Bronchial epithelial cell (primary cell): ENCODE measurements at regions not wholly inside any gene's neighbourhood (a gene's known extent, or its start where the extent isn't known, plus 50 kb on each side); places are given as distances from the start of the nearest gene placed in this dataset.

Experiments used
- DNase-seq: peaks from one replicate; pipeline ENCODE4 v3.0.0-alpha.2; 2010; ENCODE audit warnings: low read depth
- FAIRE-seq: peaks from 2 replicates; lab custom pipeline; 2011; peaks lifted over from hg19 to GRCh38; lab: Jason Lieb, UNC
- H3K27me3 ChIP-seq: 2 replicates; pipeline ENCODE4 v1.5.1; 2011; ENCODE audit warnings: low read length; ENCODE audit not compliant: control insufficient read depth, insufficient read depth
- H3K36me3 ChIP-seq: 2 replicates; pipeline ENCODE4 v1.5.1; 2011; ENCODE audit warnings: low read length; ENCODE audit not compliant: control insufficient read depth, insufficient read depth
- H3K4me3 ChIP-seq: 2 replicates; pipeline ENCODE4 v1.5.1; 2011; ENCODE audit warnings: mild to moderate bottlenecking, low read depth, low read length, control low read depth
- TF ChIP-seq, protein P1 (sequence below): IDR thresholded peaks from 2 replicates; pipeline ENCODE4 v1.5.1; 2011; ENCODE audit warnings: mild to moderate bottlenecking, moderate library complexity, low read length, control low read depth, inconsistent platforms; ENCODE audit not compliant: insufficient read depth, severe bottlenecking

DNA sequence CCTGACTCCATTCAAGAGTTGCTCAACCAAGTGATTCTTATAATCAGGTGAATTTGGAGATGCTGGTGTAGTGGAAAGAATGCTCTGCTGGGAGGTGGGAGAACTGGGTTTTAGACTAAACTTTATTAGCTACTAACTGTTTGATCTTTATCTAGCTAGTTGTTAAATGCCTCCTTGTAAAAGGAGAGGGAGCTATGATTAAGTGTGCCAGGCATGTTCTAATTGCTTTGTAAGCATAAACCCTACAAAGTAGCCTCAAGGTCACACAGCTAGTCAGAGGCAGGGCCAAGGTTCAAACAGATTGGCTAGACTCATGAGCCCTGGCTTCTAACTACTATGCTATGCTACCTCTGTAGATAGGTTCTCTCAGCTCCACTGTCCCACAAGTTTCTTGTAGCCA is 105.5 kb downstream of the NXPE2 start:
- DNase-seq (no peak), FAIRE-seq (no peak)
- Histone ChIP-seq H3K4me3 (no peak overlapping the region), H3K36me3 (no peaks in the 10 kb centered on the region), H3K27me3 (no peaks in the 10 kb centered on the region)
- TF ChIP-seq, protein P1, sequence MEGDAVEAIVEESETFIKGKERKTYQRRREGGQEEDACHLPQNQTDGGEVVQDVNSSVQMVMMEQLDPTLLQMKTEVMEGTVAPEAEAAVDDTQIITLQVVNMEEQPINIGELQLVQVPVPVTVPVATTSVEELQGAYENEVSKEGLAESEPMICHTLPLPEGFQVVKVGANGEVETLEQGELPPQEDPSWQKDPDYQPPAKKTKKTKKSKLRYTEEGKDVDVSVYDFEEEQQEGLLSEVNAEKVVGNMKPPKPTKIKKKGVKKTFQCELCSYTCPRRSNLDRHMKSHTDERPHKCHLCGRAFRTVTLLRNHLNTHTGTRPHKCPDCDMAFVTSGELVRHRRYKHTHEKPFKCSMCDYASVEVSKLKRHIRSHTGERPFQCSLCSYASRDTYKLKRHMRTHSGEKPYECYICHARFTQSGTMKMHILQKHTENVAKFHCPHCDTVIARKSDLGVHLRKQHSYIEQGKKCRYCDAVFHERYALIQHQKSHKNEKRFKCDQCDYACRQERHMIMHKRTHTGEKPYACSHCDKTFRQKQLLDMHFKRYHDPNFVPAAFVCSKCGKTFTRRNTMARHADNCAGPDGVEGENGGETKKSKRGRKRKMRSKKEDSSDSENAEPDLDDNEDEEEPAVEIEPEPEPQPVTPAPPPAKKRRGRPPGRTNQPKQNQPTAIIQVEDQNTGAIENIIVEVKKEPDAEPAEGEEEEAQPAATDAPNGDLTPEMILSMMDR: no peak

DNA sequence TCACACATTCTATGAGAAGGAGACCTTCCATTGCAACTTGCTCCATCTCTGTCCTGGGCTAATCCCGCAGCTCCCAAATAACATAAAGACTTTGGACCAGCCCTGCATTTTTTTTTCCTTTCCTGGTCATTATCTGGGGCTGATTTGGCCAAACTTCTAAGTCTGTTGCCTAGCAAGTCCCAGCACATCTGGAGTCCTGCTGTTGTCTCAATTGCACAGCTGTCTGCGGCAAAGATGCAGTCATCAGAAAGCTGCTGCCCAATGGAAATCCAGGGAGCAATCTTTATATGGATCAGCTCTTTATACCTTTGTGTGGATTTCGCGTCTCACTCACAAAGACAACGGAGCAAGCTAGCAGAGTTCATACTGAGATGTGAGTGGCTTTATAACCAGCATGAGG is 105.9 kb downstream of the NXPE2 start:
- FAIRE-seq (no peak), DNase-seq (no peak)
- no peaks in the 10 kb centered on the region for H3K27me3 ChIP-seq
- no peak overlapping the region for H3K4me3 ChIP-seq
- TF ChIP-seq, protein P1: no peak
- H3K36me3 ChIP-seq: no peaks in the 10 kb centered on the region

DNA sequence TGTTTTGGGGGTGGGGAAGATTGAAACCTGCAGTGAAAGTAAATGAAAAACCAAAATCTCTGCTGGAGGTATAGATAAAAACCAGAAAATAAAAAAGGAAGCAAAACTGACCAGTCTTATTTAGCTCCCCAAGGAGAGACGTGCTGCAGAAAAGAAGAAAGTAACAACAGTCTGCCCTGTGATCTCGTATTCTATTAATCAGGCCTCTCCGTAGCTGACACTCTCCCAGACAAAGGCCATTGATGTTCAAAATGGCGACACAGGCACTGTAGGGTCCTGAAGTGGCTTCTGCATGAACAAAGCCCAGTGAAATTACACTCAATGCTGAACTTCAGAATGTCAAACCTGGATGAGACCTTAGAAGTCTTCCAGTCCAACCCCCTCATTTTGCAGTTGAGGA is 106.6 kb downstream of the NXPE2 start:
- Histone ChIP-seq H3K4me3 (no peak overlapping the region), H3K27me3 (no peaks in the 10 kb centered on the region), H3K36me3 (no peaks in the 10 kb centered on the region)
- TF ChIP-seq, protein P1: no peak
- DNase-seq: no peak
- no peak for FAIRE-seq

DNA sequence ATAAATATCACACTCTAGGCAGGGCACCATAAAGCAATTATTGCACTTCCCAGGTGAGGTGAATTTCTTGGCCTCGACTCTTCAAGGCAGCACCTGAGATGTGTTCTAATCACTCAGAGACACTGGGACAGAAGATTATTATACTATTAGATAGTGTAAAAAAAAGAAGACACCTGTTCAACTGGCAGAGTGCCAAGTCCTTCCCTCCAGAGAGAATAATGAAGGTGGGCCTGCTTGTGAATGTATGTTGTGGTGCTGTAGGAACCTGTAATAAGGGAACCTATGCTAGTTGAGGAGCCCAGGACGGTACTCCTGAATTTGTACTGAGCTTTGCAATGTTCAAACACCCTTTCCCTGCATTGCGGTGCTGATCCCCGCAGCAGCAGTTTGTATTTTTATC is 107.5 kb downstream of the NXPE2 start:
- TF ChIP-seq, protein P1: no peak
- H3K27me3 ChIP-seq: no peaks in the 10 kb centered on the region
- FAIRE-seq (no peak), DNase-seq (no peak)
- H3K4me3 ChIP-seq: no peak overlapping the region
- H3K36me3 ChIP-seq: no peaks in the 10 kb centered on the region

DNA sequence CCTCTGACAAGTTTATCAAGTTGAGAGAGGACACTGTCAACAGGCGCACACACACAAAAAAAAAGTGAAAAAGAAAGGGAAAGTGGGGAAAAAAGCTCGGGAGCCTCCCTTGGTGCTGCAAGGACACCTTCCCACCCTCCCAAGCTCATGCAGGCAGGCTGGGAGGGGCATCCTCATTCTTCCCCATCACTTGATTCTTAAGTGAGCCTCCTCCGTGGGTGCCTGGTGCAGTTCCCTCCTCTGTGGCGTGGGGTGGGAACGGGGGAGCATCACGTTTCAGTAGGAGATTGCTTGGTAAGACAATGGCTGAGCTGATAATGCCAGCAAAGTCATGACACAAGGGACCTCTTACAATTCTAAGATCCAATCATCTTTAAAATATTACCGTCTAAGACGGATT is 108.8 kb downstream of the NXPE2 start:
- TF ChIP-seq, protein P1: no peak
- FAIRE-seq: no peak
- H3K27me3 ChIP-seq: no peaks in the 10 kb centered on the region

DNA sequence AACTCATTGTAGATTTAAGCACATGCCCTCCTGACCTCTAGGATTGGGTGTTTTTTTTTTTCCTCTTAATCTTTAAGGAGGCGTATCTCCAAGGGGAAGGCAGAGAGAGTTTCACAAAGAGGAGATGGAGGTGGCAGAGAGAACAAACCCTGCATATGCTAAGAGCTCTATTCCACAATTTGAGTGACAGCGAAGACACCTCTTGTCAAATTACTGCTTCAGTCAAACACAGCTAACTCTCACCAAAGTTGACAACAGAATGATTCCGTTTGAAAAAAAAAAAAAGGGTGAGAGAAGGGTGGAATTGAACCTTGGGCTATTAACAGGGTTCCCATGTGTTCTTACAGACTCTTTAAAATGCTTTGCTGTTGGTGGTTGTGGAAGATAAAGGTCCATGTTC is 112.6 kb downstream of the NXPE2 start:
- no peak overlapping the region for H3K4me3 ChIP-seq
- no peak for FAIRE-seq
- no peaks in the 10 kb centered on the region for H3K27me3 ChIP-seq
- DNase-seq: no peak
- TF ChIP-seq, protein P1: no peak
- H3K36me3 ChIP-seq: no peaks in the 10 kb centered on the region

More for the DNA sequence above, 108.8 kb downstream of the NXPE2 start:
- no peak overlapping the region for H3K4me3 ChIP-seq
- no peaks in the 10 kb centered on the region for H3K36me3 ChIP-seq
- DNase-seq: no peak
